ENCODE measurements at regions not wholly inside any gene's neighbourhood (a gene's known extent, or its start where the extent isn't known, plus 50 kb on each side); places are given as distances from the start of the nearest gene placed in this dataset.

- ATAC-seq (replicated peaks) (no peak), DNase-seq (no peak)
- H3K4me1 Mint-ChIP-seq = no peaks in the 10 kb centered on the region
- no peaks in the 10 kb centered on the region for H3K36me3 Mint-ChIP-seq
- peaks cover 3 to 16% of the 10 kb centered on the region in 2 donors for H3K27me3 Mint-ChIP-seq
- no peak overlapping the region for H3K27ac Mint-ChIP-seq
- no peak overlapping the region for H3K4me3 Mint-ChIP-seq
- H3K9me3 Mint-ChIP-seq = peaks cover 0 to 6% of the 10 kb centered on the region in 2 donors
These were observed 566.0 kb downstream of the AJAP1 start for GRCh38 chr1:5220421-5220820.

GRCh38 chr1:5200006-5200405, 545.6 kb downstream of the AJAP1 start:
- Mint-ChIP-seq H3K4me3 (no peak overlapping the region), H3K27ac (no peak overlapping the region), H3K27me3 (peaks cover 0 to 9% of the 10 kb centered on the region in 2 donors), H3K9me3 (peaks cover 0 to 4% of the 10 kb centered on the region in 2 donors), H3K36me3 (no peaks in the 10 kb centered on the region), H3K4me1 (no peaks in the 10 kb centered on the region)
- ATAC-seq (replicated peaks) = no peak
- no peak for DNase-seq

- no peak for DNase-seq
- no peaks in the 10 kb centered on the region for H3K4me1 Mint-ChIP-seq
- H3K4me3 Mint-ChIP-seq = no peak overlapping the region
- ATAC-seq (replicated peaks) = no peak
- peaks cover 0 to 9% of the 10 kb centered on the region in 2 donors for H3K27me3 Mint-ChIP-seq
- peaks cover 0 to 4% of the 10 kb centered on the region in 2 donors for H3K9me3 Mint-ChIP-seq
- no peak overlapping the region for H3K27ac Mint-ChIP-seq
- no peaks in the 10 kb centered on the region for H3K36me3 Mint-ChIP-seq
These were observed 543.9 kb downstream of the AJAP1 start for GRCh38 chr1:5198328-5198727.

- ATAC-seq (replicated peaks) = no peak
- DNase-seq = no peak
- H3K36me3 Mint-ChIP-seq = no peaks in the 10 kb centered on the region
These were observed 537.1 kb downstream of the AJAP1 start for GRCh38 chr1:5191470-5191869.

GRCh38 chr1:5189384-5189783, 535.0 kb downstream of the AJAP1 start:
- no peak overlapping the region for H3K4me3 Mint-ChIP-seq

More at GRCh38 chr1:5191470-5191869, 537.1 kb downstream of the AJAP1 start:
- Mint-ChIP-seq H3K4me1 (no peaks in the 10 kb centered on the region), H3K4me3 (no peak overlapping the region), H3K27ac (no peak overlapping the region), H3K9me3 (peaks cover 0 to 2% of the 10 kb centered on the region in 2 donors), H3K27me3 (peaks cover 0 to 4% of the 10 kb centered on the region in 2 donors)

GRCh38 chr1:5165762-5166161, 511.4 kb downstream of the AJAP1 start:
- Mint-ChIP-seq H3K36me3 (no peaks in the 10 kb centered on the region), H3K27ac (no peak overlapping the region), H3K4me1 (no peaks in the 10 kb centered on the region), H3K4me3 (no peak overlapping the region), H3K27me3 (peaks cover 4 to 21% of the 10 kb centered on the region in 2 donors), H3K9me3 (peaks cover 4 to 6% of the 10 kb centered on the region in 2 donors)
- DNase-seq = no peak
- no peak for ATAC-seq (replicated peaks)

More at GRCh38 chr1:5189384-5189783, 535.0 kb downstream of the AJAP1 start:
- H3K36me3 Mint-ChIP-seq = no peaks in the 10 kb centered on the region
- no peaks in the 10 kb centered on the region for H3K27me3 Mint-ChIP-seq
- H3K9me3 Mint-ChIP-seq = no peaks in the 10 kb centered on the region
- DNase-seq = no peak
- no peaks in the 10 kb centered on the region for H3K4me1 Mint-ChIP-seq
- ATAC-seq (replicated peaks) = no peak
- H3K27ac Mint-ChIP-seq = no peak overlapping the region

GRCh38 chr1:5164158-5164557, 509.7 kb downstream of the AJAP1 start:
- Mint-ChIP-seq H3K9me3 (peaks cover 4 to 5% of the 10 kb centered on the region in 2 donors), H3K4me1 (no peaks in the 10 kb centered on the region), H3K36me3 (no peaks in the 10 kb centered on the region), H3K27me3 (peaks cover 4 to 11% of the 10 kb centered on the region in 2 donors), H3K27ac (no peak overlapping the region), H3K4me3 (no peak overlapping the region)
- ATAC-seq (replicated peaks) (no peak), DNase-seq (no peak)

- DNase-seq = no peak
- Mint-ChIP-seq H3K4me3 (no peak overlapping the region), H3K9me3 (peaks cover 4 to 5% of the 10 kb centered on the region in 2 donors), H3K27me3 (peaks cover 4 to 17% of the 10 kb centered on the region in 2 donors), H3K4me1 (no peaks in the 10 kb centered on the region), H3K27ac (no peak overlapping the region), H3K36me3 (no peaks in the 10 kb centered on the region)
- ATAC-seq (replicated peaks) = no peak
These were observed 507.0 kb downstream of the AJAP1 start for GRCh38 chr1:5161372-5161771.

GRCh38 chr1:5157175-5157574, 502.8 kb downstream of the AJAP1 start:
- Mint-ChIP-seq H3K4me3 (no peak overlapping the region), H3K27ac (no peak overlapping the region), H3K36me3 (no peaks in the 10 kb centered on the region), H3K4me1 (no peaks in the 10 kb centered on the region), H3K27me3 (peaks cover 0 to 10% of the 10 kb centered on the region in 2 donors), H3K9me3 (peaks cover 8 to 12% of the 10 kb centered on the region in 2 donors)
- no peak for ATAC-seq (replicated peaks)
- no peak for DNase-seq

GRCh38 chr1:5156416-5157120, 502.2 kb downstream of the AJAP1 start:
- Mint-ChIP-seq H3K27ac (no peak overlapping the region), H3K27me3 (peaks cover 0 to 10% of the 10 kb centered on the region in 2 donors), H3K36me3 (no peaks in the 10 kb centered on the region), H3K9me3 (peaks cover 8 to 12% of the 10 kb centered on the region in 2 donors), H3K4me3 (no peak overlapping the region), H3K4me1 (no peaks in the 10 kb centered on the region)
- ATAC-seq (replicated peaks) (no peak), DNase-seq (no peak)

GRCh38 chr1:5151511-5151910, 497.1 kb downstream of the AJAP1 start:
- no peak for ATAC-seq (replicated peaks)
- no peak overlapping the region for H3K27ac Mint-ChIP-seq

GRCh38 chr1:5150191-5150590, 495.8 kb downstream of the AJAP1 start:
- H3K27ac Mint-ChIP-seq = no peak overlapping the region
- no peaks in the 10 kb centered on the region for H3K4me1 Mint-ChIP-seq
- peaks cover 5 to 11% of the 10 kb centered on the region in 2 donors for H3K27me3 Mint-ChIP-seq
- H3K4me3 Mint-ChIP-seq = no peak overlapping the region
- H3K36me3 Mint-ChIP-seq = no peaks in the 10 kb centered on the region
- ATAC-seq (replicated peaks) (no peak), DNase-seq (no peak)
- H3K9me3 Mint-ChIP-seq = peaks cover 3 to 8% of the 10 kb centered on the region in 2 donors

More at GRCh38 chr1:5151511-5151910, 497.1 kb downstream of the AJAP1 start:
- DNase-seq = no peak
- peaks cover 3 to 9% of the 10 kb centered on the region in 2 donors for H3K9me3 Mint-ChIP-seq
- no peak overlapping the region for H3K4me3 Mint-ChIP-seq
- peaks cover under 1 to 3% of the 10 kb centered on the region in 2 donors for H3K27me3 Mint-ChIP-seq
- H3K4me1 Mint-ChIP-seq = no peaks in the 10 kb centered on the region
- no peaks in the 10 kb centered on the region for H3K36me3 Mint-ChIP-seq

- Mint-ChIP-seq H3K27ac (no peak overlapping the region), H3K36me3 (no peaks in the 10 kb centered on the region), H3K9me3 (no peaks in the 10 kb centered on the region), H3K27me3 (peaks cover 12 to 20% of the 10 kb centered on the region in 2 donors), H3K4me3 (no peak overlapping the region), H3K4me1 (no peaks in the 10 kb centered on the region)
- no peak for ATAC-seq (replicated peaks)
- no peak for DNase-seq
These were observed 493.4 kb downstream of the AJAP1 start for GRCh38 chr1:5147806-5148205.

- DNase-seq (no peak), ATAC-seq (replicated peaks) (no peak)
- Mint-ChIP-seq H3K4me3 (no peak overlapping the region), H3K27ac (no peak overlapping the region), H3K36me3 (no peaks in the 10 kb centered on the region), H3K9me3 (no peaks in the 10 kb centered on the region), H3K27me3 (peaks cover 12 to 20% of the 10 kb centered on the region in 2 donors), H3K4me1 (no peaks in the 10 kb centered on the region)
These were observed 488.0 kb downstream of the AJAP1 start for GRCh38 chr1:5142389-5142788.

GRCh38 chr1:5141750-5142149, 487.3 kb downstream of the AJAP1 start:
- ATAC-seq (replicated peaks) = no peak
- no peak overlapping the region for H3K27ac Mint-ChIP-seq
- no peak overlapping the region for H3K4me3 Mint-ChIP-seq
- H3K36me3 Mint-ChIP-seq = no peaks in the 10 kb centered on the region
- H3K27me3 Mint-ChIP-seq = peaks cover 12 to 23% of the 10 kb centered on the region in 2 donors
- DNase-seq = no peak
- no peaks in the 10 kb centered on the region for H3K4me1 Mint-ChIP-seq
- no peaks in the 10 kb centered on the region for H3K9me3 Mint-ChIP-seq

Measured in stimulated activated naive B cell treated with anti-CD40 and anti-IgM and Interleukin-4, amounts not matched to agents 10 μg/mL and 1 μg/mL and 100 μg/mL, for 72 hours (primary cell).